Endothelial cell of umbilical vein (primary cell): ENCODE measurements at regions not wholly inside any gene's neighbourhood (a gene's known extent, or its start where the extent isn't known, plus 50 kb on each side); places are given as distances from the start of the nearest gene placed in this dataset.

Experiments
- BruUV-seq: library from RNA; stranded (reverse); fragments of 400-500 nt; replicated peaks from 2 replicates; lab custom pipeline; 2021; lab: Mats Ljungman, UMichigan
- CTCF ChIA-PET: fragments of 300-600, 350-600 bp; sonication (Branson Sonifier 250); formaldehyde crosslinking; loops from one replicate; lab custom pipeline; 2021; ENCODE audit warnings: antibody characterized with exemption, inconsistent platforms; lab: Charles Lee
- POLR2A ChIA-PET: fragments of 300-600, 350-600 bp; sonication (Branson Sonifier 250); formaldehyde crosslinking; loops from one replicate; lab custom pipeline; 2021; ENCODE audit warnings: antibody characterized with exemption, inconsistent platforms; lab: Charles Lee
- DNase-seq: peaks from one replicate; pipeline ENCODE4 v3.0.0-alpha.2; 2011; ENCODE audit warnings: low read depth, low spot score
- FAIRE-seq: peaks from 2 replicates; lab custom pipeline; 2011; peaks lifted over from hg19 to GRCh38; lab: Jason Lieb, UNC
- H2AFZ ChIP-seq: 2 replicates; pipeline ENCODE4 v1.6.0; 2012; ENCODE audit warnings: low read depth, low read length, control low read depth, inconsistent platforms
- H3K27ac ChIP-seq: 2 replicates; pipeline ENCODE4 v1.5.1; 2011; ENCODE audit warnings: low read depth, mild to moderate bottlenecking, control low read depth, low read length, moderate library complexity; ENCODE audit not compliant: insufficient read depth
- H3K27me3 ChIP-seq, 2 experiments: 2 replicates each; pipeline versions ENCODE4 v1.6.0 to v1.6.1; 2011; ENCODE audit warnings: low read length in 2 of 2, mixed read lengths in 1 of 2; ENCODE audit not compliant: control insufficient read depth in 2 of 2, insufficient read depth in 2 of 2
- H3K36me3 ChIP-seq, 2 experiments: 2 replicates in 1 of 2; 3 replicates in 1 of 2; pipeline ENCODE4 v1.5.1; 2011; ENCODE audit warnings: low read length in 2 of 2, mild to moderate bottlenecking in 1 of 2, moderate library complexity in 1 of 2; ENCODE audit not compliant: control insufficient read depth in 2 of 2, insufficient read depth in 2 of 2; ENCODE audit errors: extremely low read depth in 1 of 2
- H3K4me1 ChIP-seq: 3 replicates; pipeline ENCODE4 v1.5.1; 2011; ENCODE audit warnings: mild to moderate bottlenecking, low read length; ENCODE audit not compliant: control insufficient read depth, insufficient read depth; ENCODE audit errors: extremely low read depth
- H3K4me2 ChIP-seq: 2 replicates; pipeline ENCODE4 v1.6.1; 2011; ENCODE audit warnings: low read length, control low read depth, mixed read lengths; ENCODE audit not compliant: insufficient read depth
- H3K4me3 ChIP-seq, 3 experiments: fragments of 200-600 bp in 1 of 3; sonication (generic), shearing (Covaris generic) in 1 of 3; replicated peaks in 1 of 3; 2 replicates each; pipeline ENCODE4 v1.5.1; 2011 to 2016; ENCODE audit warnings: control low read depth in 3 of 3, low read length in 3 of 3, mild to moderate bottlenecking in 2 of 3, inconsistent platforms in 1 of 3, low read depth in 1 of 3, moderate library complexity in 1 of 3; ENCODE audit not compliant: insufficient read depth in 1 of 3
- H3K79me2 ChIP-seq: 2 replicates; pipeline ENCODE4 v1.6.0; 2012; ENCODE audit warnings: low read length, inconsistent platforms; ENCODE audit not compliant: control insufficient read depth, insufficient read depth
- H3K9ac ChIP-seq: replicated peaks from 2 replicates; pipeline ENCODE3; 2011; ENCODE audit warnings: low read length, control low read depth; ENCODE audit not compliant: insufficient read depth; ENCODE audit errors: extremely low read depth
- H3K9me1 ChIP-seq: replicated peaks from 3 replicates; pipeline ENCODE4 v1.6.0; 2011; ENCODE audit warnings: mild to moderate bottlenecking, low read length; ENCODE audit not compliant: control insufficient read depth, insufficient read depth; ENCODE audit errors: extremely low read depth
- H3K9me3 ChIP-seq: replicated peaks from 2 replicates; pipeline ENCODE4 v1.5.1; 2012; ENCODE audit warnings: low read length, inconsistent platforms; ENCODE audit not compliant: control insufficient read depth, insufficient read depth
- H4K20me1 ChIP-seq: replicated peaks from 2 replicates; pipeline ENCODE3; 2011; ENCODE audit warnings: mild to moderate bottlenecking, low read length; ENCODE audit not compliant: control insufficient read depth, insufficient read depth; ENCODE audit errors: extremely low read depth
- EZH2 ChIP-seq: IDR thresholded peaks from 2 replicates; pipeline ENCODE4 v1.6.1; 2012; ENCODE audit warnings: borderline replicate concordance, low read depth, mild to moderate bottlenecking, moderate library complexity, low read length, inconsistent platforms; ENCODE audit not compliant: severe bottlenecking
- FOS ChIP-seq: IDR thresholded peaks from 2 replicates; pipeline ENCODE4 v1.6.1; 2011; ENCODE audit warnings: mild to moderate bottlenecking, low read length, moderate library complexity, borderline replicate concordance; ENCODE audit not compliant: insufficient read depth
- GATA2 ChIP-seq: IDR thresholded peaks from 2 replicates; pipeline ENCODE4 v1.7.0; 2011; ENCODE audit warnings: low read depth, mild to moderate bottlenecking, moderate library complexity, mixed read lengths, low read length; ENCODE audit not compliant: insufficient read length, insufficient read depth
- JUN ChIP-seq: IDR thresholded peaks from 2 replicates; pipeline ENCODE4 v1.6.1; 2011; ENCODE audit warnings: borderline replicate concordance, low read depth; ENCODE audit not compliant: insufficient read length, insufficient read depth
- MYC ChIP-seq: IDR thresholded peaks from one replicate; pipeline ENCODE4 v1.6.1; 2011; ENCODE audit warnings: mild to moderate bottlenecking, low read depth, low read length
- POLR2A ChIP-seq: IDR thresholded peaks from 2 replicates; pipeline ENCODE4 v1.6.1; 2012; ENCODE audit warnings: low read depth, mild to moderate bottlenecking, control low read depth, low read length
- POLR2AphosphoS5 ChIP-seq: IDR thresholded peaks from 2 replicates; pipeline ENCODE4 v1.6.1; 2012; ENCODE audit warnings: low read depth, mild to moderate bottlenecking, control low read depth, low read length, moderate library complexity; ENCODE audit not compliant: insufficient read depth
- dilution Hi-C: fragments of 300-500 bp; cut with MboI; formaldehyde crosslinking; loops from one replicate; pipeline ENCODE4 v1.15.0; 2019; ENCODE audit warnings: low sequenced_read_pairs; ENCODE audit not compliant: extremely low pct_ligation_motif_present
- intact Hi-C: fragments of 100-400 bp; cut with micrococcal nuclease; formaldehyde crosslinking; loops from one replicate; pipeline ENCODE4 v1.10.0; 2022
- TF ChIP-seq, protein P1 (sequence below): IDR thresholded peaks from 2 replicates; pipeline ENCODE4 v1.6.1; 2011; ENCODE audit not compliant: insufficient read depth, insufficient read length
- TF ChIP-seq, protein P2 (sequence below), 2 donors: IDR thresholded peaks; 1 replicate in 1 of 2; 2 replicates in 1 of 2; pipeline ENCODE4 v1.5.1; 2011; ENCODE audit warnings: low read length in 2 of 2, mild to moderate bottlenecking in 2 of 2, moderate library complexity in 2 of 2, control low read depth in 1 of 2, inconsistent platforms in 1 of 2, low read depth in 1 of 2; ENCODE audit not compliant: insufficient read depth in 1 of 2; ENCODE audit errors: extremely low read depth in 1 of 2

DNA sequence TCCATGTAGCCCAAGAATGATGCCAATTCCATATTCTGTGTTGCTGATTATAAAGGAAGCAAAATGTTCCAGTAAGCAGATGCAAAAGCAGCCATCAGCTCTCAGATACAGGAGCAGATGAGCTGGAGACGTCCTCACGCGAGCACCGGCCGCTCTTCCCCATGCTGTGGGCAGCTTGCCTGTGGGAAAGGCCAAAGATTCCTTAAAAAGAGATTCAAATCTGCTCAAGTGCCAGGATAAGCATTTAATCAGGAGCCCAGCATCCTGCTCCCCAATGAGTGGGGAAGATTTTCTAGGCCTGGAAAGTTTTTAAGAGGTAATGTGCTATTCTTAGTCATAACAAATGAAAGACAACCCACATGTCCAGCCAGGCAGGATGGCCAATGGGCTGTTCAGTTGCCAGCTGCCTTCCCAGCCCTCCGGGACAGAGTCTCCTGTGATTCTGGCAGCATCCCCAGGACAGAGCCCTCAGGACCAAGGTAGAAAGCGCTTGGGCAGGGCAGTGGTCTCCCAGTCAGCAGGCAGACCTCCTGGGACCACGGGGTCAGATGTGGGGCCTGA is 108.2 kb upstream of the TMPRSS2 start:
- TF ChIP-seq POLR2AphosphoS5 (no peak), FOS (no peak), MYC (no peak)
- Histone ChIP-seq H3K27ac (no peak overlapping the region), H2AFZ (no peak overlapping the region), H3K36me3 (no peaks in the 10 kb centered on the region), H3K4me1 (no peaks in the 10 kb centered on the region), H3K79me2 (no peaks in the 10 kb centered on the region), H3K4me2 (no peak overlapping the region), H3K9me1 (no peaks in the 10 kb centered on the region), H3K9ac (no peak overlapping the region), H3K27me3 (peaks cover 0 to 2% of the 10 kb centered on the region in 2 experiments), H3K4me3 (no peak overlapping the region), H4K20me1 (no peaks in the 10 kb centered on the region), H3K9me3 (no peaks in the 10 kb centered on the region)
- intact Hi-C loops (no loop called here), dilution Hi-C loops (no loop called here)
- CTCF ChIA-PET = interaction anchor here (0.9 to 2.7 kb wide), 6 partner anchors 153 to 501 kb away, joined by 3 to 16 read pairs (median 4); no protein-coding TSS in a partner anchor
- POLR2A ChIA-PET = interaction anchor here (0.6 kb wide), 1 partner anchor 24 kb away, joined by 5 read pairs; no protein-coding TSS in a partner anchor
- DNase-seq = no peak
- no peak for FAIRE-seq
- BruUV-seq = no TSS peak

GRCh38 chr21:41615613-41616012 is 107.7 kb upstream of the TMPRSS2 start:
- no peak for FAIRE-seq
- ChIA-PET CTCF (interaction anchor here (0.9 to 2.7 kb wide), 5 partner anchors 161 to 502 kb away, joined by 3 to 16 read pairs (median 5); no protein-coding TSS in a partner anchor), POLR2A (interaction anchor here (0.6 kb wide), 1 partner anchor 24 kb away, joined by 5 read pairs; no protein-coding TSS in a partner anchor)
- no peak for DNase-seq
- H3K4me3 ChIP-seq = no peak overlapping the region
- H3K27me3 ChIP-seq = peaks cover 0 to 2% of the 10 kb centered on the region in 2 experiments
- H3K9me1 ChIP-seq = no peaks in the 10 kb centered on the region
- no peak overlapping the region for H3K27ac ChIP-seq
- no TSS peak for BruUV-seq
- H3K4me1 ChIP-seq = no peaks in the 10 kb centered on the region
- no peak for TF ChIP-seq JUN
- no peak for TF ChIP-seq FOS
- no peak for TF ChIP-seq EZH2
- TF ChIP-seq GATA2 = no peak
- TF ChIP-seq, protein P1, sequence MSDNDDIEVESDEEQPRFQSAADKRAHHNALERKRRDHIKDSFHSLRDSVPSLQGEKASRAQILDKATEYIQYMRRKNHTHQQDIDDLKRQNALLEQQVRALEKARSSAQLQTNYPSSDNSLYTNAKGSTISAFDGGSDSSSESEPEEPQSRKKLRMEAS = no peak
- no peak for TF ChIP-seq POLR2A
- no peak for TF ChIP-seq MYC
- TF ChIP-seq, protein P2, sequence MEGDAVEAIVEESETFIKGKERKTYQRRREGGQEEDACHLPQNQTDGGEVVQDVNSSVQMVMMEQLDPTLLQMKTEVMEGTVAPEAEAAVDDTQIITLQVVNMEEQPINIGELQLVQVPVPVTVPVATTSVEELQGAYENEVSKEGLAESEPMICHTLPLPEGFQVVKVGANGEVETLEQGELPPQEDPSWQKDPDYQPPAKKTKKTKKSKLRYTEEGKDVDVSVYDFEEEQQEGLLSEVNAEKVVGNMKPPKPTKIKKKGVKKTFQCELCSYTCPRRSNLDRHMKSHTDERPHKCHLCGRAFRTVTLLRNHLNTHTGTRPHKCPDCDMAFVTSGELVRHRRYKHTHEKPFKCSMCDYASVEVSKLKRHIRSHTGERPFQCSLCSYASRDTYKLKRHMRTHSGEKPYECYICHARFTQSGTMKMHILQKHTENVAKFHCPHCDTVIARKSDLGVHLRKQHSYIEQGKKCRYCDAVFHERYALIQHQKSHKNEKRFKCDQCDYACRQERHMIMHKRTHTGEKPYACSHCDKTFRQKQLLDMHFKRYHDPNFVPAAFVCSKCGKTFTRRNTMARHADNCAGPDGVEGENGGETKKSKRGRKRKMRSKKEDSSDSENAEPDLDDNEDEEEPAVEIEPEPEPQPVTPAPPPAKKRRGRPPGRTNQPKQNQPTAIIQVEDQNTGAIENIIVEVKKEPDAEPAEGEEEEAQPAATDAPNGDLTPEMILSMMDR (IDR thresholded peaks at IDR 0.05; ENCODE audit: extremely low read depth in 1 of 2, insufficient read depth in 1 of 2, low read depth in 1 of 2, low read length in 2 of 2) = no peak
- TF ChIP-seq POLR2AphosphoS5 = no peak
- no peaks in the 10 kb centered on the region for H3K36me3 ChIP-seq
- H3K4me2 ChIP-seq = no peak overlapping the region
- H3K9ac ChIP-seq = no peak overlapping the region
- H2AFZ ChIP-seq = no peak overlapping the region
- dilution Hi-C loops = no loop called here
- H3K79me2 ChIP-seq = no peaks in the 10 kb centered on the region
- no peaks in the 10 kb centered on the region for H3K9me3 ChIP-seq
- H4K20me1 ChIP-seq = no peaks in the 10 kb centered on the region
- intact Hi-C loops = no loop called here
